Neural cell (in vitro differentiated cells): ENCODE measurements at regions not wholly inside any gene's neighbourhood (a gene's known extent, or its start where the extent isn't known, plus 50 kb on each side); places are given as distances from the start of the nearest gene placed in this dataset.

ENCODE experiments used
- H2AFZ ChIP-seq: fragments of 200-600, 300-800 bp; sonication (generic), shearing (Covaris generic); 2 replicates; pipeline ENCODE4 v1.6.0; 2014; ENCODE audit warnings: low read depth, mild to moderate bottlenecking, antibody characterized with exemption, low read length, moderate library complexity
- H3F3A ChIP-seq: fragments of 200-600 bp; shearing (Covaris generic); 2 replicates; pipeline ENCODE4 v1.6.1; 2016; ENCODE audit warnings: mild to moderate bottlenecking, moderate library complexity, mixed read lengths, antibody characterized with exemption, low read length; ENCODE audit not compliant: insufficient read depth, poor library complexity, severe bottlenecking
- H3K27ac ChIP-seq: fragments of 200-600, 300-800 bp; sonication (generic), shearing (Covaris generic); 2 replicates; pipeline ENCODE4 v1.5.1; 2014; ENCODE audit warnings: mild to moderate bottlenecking, low read length, moderate library complexity
- H3K27me3 ChIP-seq: fragments of 300-800, 200-600 bp; sonication (generic), shearing (Covaris generic); 2 replicates; pipeline ENCODE4 v1.6.0; 2014; ENCODE audit warnings: mild to moderate bottlenecking, low read depth, low read length, moderate library complexity; ENCODE audit not compliant: insufficient read depth
- H3K36me3 ChIP-seq: fragments of 300-800, 200-600 bp; sonication (generic), shearing (Covaris generic); 2 replicates; pipeline ENCODE4 v1.5.1; 2014; ENCODE audit warnings: mild to moderate bottlenecking, antibody characterized with exemption, low read length, moderate library complexity; ENCODE audit not compliant: insufficient read depth
- H3K4me2 ChIP-seq: fragments of 300-800, 200-600 bp; sonication (generic), shearing (Covaris generic); 2 replicates; pipeline ENCODE4 v1.6.0; 2014; ENCODE audit warnings: mild to moderate bottlenecking, low read length
- H3K4me3 ChIP-seq: fragments of 300-800, 200-600 bp; sonication (generic), shearing (Covaris generic); 2 replicates; pipeline ENCODE4 v1.5.1; 2014; ENCODE audit warnings: mild to moderate bottlenecking, low read length, moderate library complexity
- H3K79me2 ChIP-seq: fragments of 200-600 bp; shearing (Covaris generic); replicated peaks from 2 replicates; pipeline ENCODE4 v1.6.0; 2014; ENCODE audit warnings: mild to moderate bottlenecking, low read length, moderate library complexity; ENCODE audit not compliant: insufficient read depth
- H3K9ac ChIP-seq: fragments of 300-800, 200-600 bp; sonication (generic), shearing (Covaris generic); 2 replicates; pipeline ENCODE4 v1.6.1; 2016; ENCODE audit warnings: mild to moderate bottlenecking, low read length, mixed read lengths
- H3K9me2 ChIP-seq: fragments of 200-600 bp; shearing (Covaris generic); 2 replicates; pipeline ENCODE4 v1.6.1; 2016; ENCODE audit warnings: mild to moderate bottlenecking, low read length, mixed read lengths; ENCODE audit not compliant: insufficient read depth
- H3K9me3 ChIP-seq: fragments of 200-600, 300-800 bp; sonication (generic), shearing (Covaris generic); 2 replicates; pipeline ENCODE4 v1.6.1; 2016; ENCODE audit warnings: mild to moderate bottlenecking, mixed run types, low read length, moderate library complexity, mixed read lengths
- H4K20me1 ChIP-seq: fragments of 200-600 bp; shearing (Covaris generic); 2 replicates; pipeline ENCODE4 v1.6.1; 2016; ENCODE audit warnings: mild to moderate bottlenecking, mixed run types; ENCODE audit not compliant: insufficient read depth
- CTCF ChIP-seq: fragments of 450-650 bp; IDR thresholded peaks from 2 replicates; pipeline ENCODE4 v1.5.1; 2014; ENCODE audit warnings: antibody characterized with exemption, mild to moderate bottlenecking, moderate library complexity; ENCODE audit not compliant: poor library complexity, severe bottlenecking
- EP300 ChIP-seq: fragments of 450-650 bp; conservative IDR thresholded peaks from 2 replicates; pipeline ENCODE4 v1.6.1; 2014; ENCODE audit warnings: antibody characterized with exemption, mild to moderate bottlenecking, moderate library complexity; ENCODE audit not compliant: poor library complexity, severe bottlenecking
- EZH2 ChIP-seq: fragments of 200-600, 300-800 bp; shearing (Covaris generic), sonication (generic); IDR thresholded peaks from 2 replicates; pipeline ENCODE4 v1.6.1; 2014; ENCODE audit warnings: antibody characterized with exemption, low read length, borderline replicate concordance, mild to moderate bottlenecking; ENCODE audit not compliant: insufficient read depth, poor library complexity, severe bottlenecking
- MXI1 ChIP-seq: fragments of 450-650 bp; conservative IDR thresholded peaks from 2 replicates; pipeline ENCODE4 v1.6.1; 2014; ENCODE audit warnings: antibody characterized with exemption, mild to moderate bottlenecking; ENCODE audit not compliant: poor library complexity, severe bottlenecking
- POLR2AphosphoS5 ChIP-seq: IDR thresholded peaks from 2 replicates; pipeline ENCODE4 v1.6.1; 2012
- RAD21 ChIP-seq: fragments of 450-650 bp; conservative IDR thresholded peaks from 2 replicates; pipeline ENCODE4 v1.6.1; 2014; ENCODE audit warnings: antibody characterized with exemption, mild to moderate bottlenecking, moderate library complexity
- REST ChIP-seq: IDR thresholded peaks from 2 replicates; pipeline ENCODE4 v1.6.1; 2012; ENCODE audit warnings: borderline replicate concordance
- SMC3 ChIP-seq: fragments of 450-650 bp; conservative IDR thresholded peaks from 2 replicates; pipeline ENCODE4 v1.6.1; 2014; ENCODE audit warnings: antibody characterized with exemption, mild to moderate bottlenecking, moderate library complexity; ENCODE audit not compliant: poor library complexity
- TAF1 ChIP-seq: IDR thresholded peaks from 2 replicates; pipeline ENCODE4 v1.6.1; 2012; ENCODE audit warnings: low read depth

DNA sequence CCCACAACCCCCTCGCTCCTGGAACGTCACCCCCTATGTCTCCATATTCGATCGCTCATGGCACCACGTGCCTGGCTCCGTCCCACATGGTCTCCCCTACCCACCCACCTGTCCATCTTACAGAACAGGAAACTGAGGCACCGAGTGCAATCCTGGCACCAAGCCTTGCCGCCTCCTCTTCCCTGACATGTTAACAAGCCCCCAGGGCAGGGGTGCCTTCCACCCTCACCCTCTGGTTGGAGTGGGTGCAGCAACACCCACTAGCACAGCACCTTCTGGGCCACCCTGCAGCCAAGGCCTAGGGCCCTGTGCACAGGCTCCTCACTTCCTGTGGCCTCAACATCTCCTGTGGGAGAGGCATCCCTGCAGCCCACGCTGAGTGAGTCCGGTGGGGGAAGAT is 110.3 kb downstream of the RFLNA start:
- H3K4me3 ChIP-seq: no peak overlapping the region
- no peaks in the 10 kb centered on the region for H3K9me2 ChIP-seq
- H3K27me3 ChIP-seq: no peaks in the 10 kb centered on the region
- no peak overlapping the region for H3K9ac ChIP-seq
- H3K9me3 ChIP-seq: no peaks in the 10 kb centered on the region
- H3K79me2 ChIP-seq: no peaks in the 10 kb centered on the region
- no peaks in the 10 kb centered on the region for H3F3A ChIP-seq
- no peaks in the 10 kb centered on the region for H4K20me1 ChIP-seq
- no peak overlapping the region for H2AFZ ChIP-seq
- TF ChIP-seq RAD21 (no peak), EP300 (no peak), EZH2 (no peak), REST (no peak), TAF1 (no peak), SMC3 (no peak), POLR2AphosphoS5 (no peak), CTCF (no peak), MXI1 (no peak)
- no peak overlapping the region for H3K27ac ChIP-seq
- H3K4me2 ChIP-seq: no peak overlapping the region
- no peaks in the 10 kb centered on the region for H3K36me3 ChIP-seq

GRCh38 chr12:124404162-124404784 is 109.4 kb downstream of the RFLNA start:
- TF ChIP-seq SMC3: no peak
- TF ChIP-seq CTCF: no peak
- TF ChIP-seq MXI1: no peak
- no peak for TF ChIP-seq EZH2
- TF ChIP-seq EP300: no peak
- no peak for TF ChIP-seq RAD21
- TF ChIP-seq REST: no peak
- no peak for TF ChIP-seq POLR2AphosphoS5
- no peak for TF ChIP-seq TAF1
- H3K27ac ChIP-seq: no peak overlapping the region
- H2AFZ ChIP-seq: no peak overlapping the region
- no peaks in the 10 kb centered on the region for H3K79me2 ChIP-seq
- no peaks in the 10 kb centered on the region for H3K9me2 ChIP-seq
- H3K9me3 ChIP-seq: no peaks in the 10 kb centered on the region
- no peak overlapping the region for H3K4me2 ChIP-seq
- no peak overlapping the region for H3K4me3 ChIP-seq
- H3F3A ChIP-seq: no peaks in the 10 kb centered on the region
- peak overlapping the region; percentile 64 for H3K9ac ChIP-seq
- H4K20me1 ChIP-seq: no peaks in the 10 kb centered on the region
- no peaks in the 10 kb centered on the region for H3K36me3 ChIP-seq
- no peaks in the 10 kb centered on the region for H3K27me3 ChIP-seq
